ENCODE measurements at regions not wholly inside any gene's neighbourhood (a gene's known extent, or its start where the extent isn't known, plus 50 kb on each side); places are given as distances from the start of the nearest gene placed in this dataset.

GRCh38 chr12:107415071-107415470, 270.5 kb upstream of the PWP1 start:
- no peak for TF ChIP-seq CTCF (conservative IDR thresholded peaks at IDR 0.05 in 1 of 2, IDR thresholded peaks at IDR 0.05 in 1 of 2; ENCODE audit: low read depth in 1 of 2, low read length in 2 of 2)
- no peak for TF ChIP-seq EZH2 (IDR thresholded peaks at IDR 0.05; ENCODE audit: low read length, missing control alignments)

Measured in fibroblast of lung (primary cell).